MG63 (cell line): ENCODE measurements at regions not wholly inside any gene's neighbourhood (a gene's known extent, or its start where the extent isn't known, plus 50 kb on each side); places are given as distances from the start of the nearest gene placed in this dataset.

ENCODE experiments used
- DNase-seq: peaks from one replicate; pipeline ENCODE4 v3.0.0-alpha.2; 2020
- H3K27me3 ChIP-seq: fragments of 250-450 bp; sonication (Bioruptor Pico); 2 replicates; pipeline ENCODE4 v1.5.1; 2020; ENCODE audit warnings: mild to moderate bottlenecking, moderate library complexity
- H3K36me3 ChIP-seq: fragments of 250-450 bp; sonication (Bioruptor Pico); 2 replicates; pipeline ENCODE4 v1.5.1; 2020; ENCODE audit warnings: mild to moderate bottlenecking, moderate library complexity
- H3K4me3 ChIP-seq: fragments of 250-450 bp; sonication (Bioruptor Pico); 2 replicates; pipeline ENCODE4 v1.5.1; 2020; ENCODE audit warnings: mild to moderate bottlenecking, moderate library complexity
- H3K9me3 ChIP-seq: fragments of 250-450 bp; sonication (Bioruptor Pico); 2 replicates; pipeline ENCODE4 v1.5.1; 2020; ENCODE audit warnings: mild to moderate bottlenecking, moderate library complexity

- H3K9me3 ChIP-seq: no peaks in the 10 kb centered on the region
- no peak overlapping the region for H3K4me3 ChIP-seq
- no peaks in the 10 kb centered on the region for H3K27me3 ChIP-seq
- no peaks in the 10 kb centered on the region for H3K36me3 ChIP-seq
- no peak for DNase-seq
These were observed 235.4 kb downstream of the OTOL1 start for GRCh38 chr3:161731968-161732367.

GRCh38 chr3:161737171-161737570 is 240.6 kb downstream of the OTOL1 start:
- no peaks in the 10 kb centered on the region for H3K27me3 ChIP-seq
- H3K36me3 ChIP-seq: no peaks in the 10 kb centered on the region
- H3K4me3 ChIP-seq: no peak overlapping the region
- H3K9me3 ChIP-seq: no peaks in the 10 kb centered on the region
- no peak for DNase-seq

DNA sequence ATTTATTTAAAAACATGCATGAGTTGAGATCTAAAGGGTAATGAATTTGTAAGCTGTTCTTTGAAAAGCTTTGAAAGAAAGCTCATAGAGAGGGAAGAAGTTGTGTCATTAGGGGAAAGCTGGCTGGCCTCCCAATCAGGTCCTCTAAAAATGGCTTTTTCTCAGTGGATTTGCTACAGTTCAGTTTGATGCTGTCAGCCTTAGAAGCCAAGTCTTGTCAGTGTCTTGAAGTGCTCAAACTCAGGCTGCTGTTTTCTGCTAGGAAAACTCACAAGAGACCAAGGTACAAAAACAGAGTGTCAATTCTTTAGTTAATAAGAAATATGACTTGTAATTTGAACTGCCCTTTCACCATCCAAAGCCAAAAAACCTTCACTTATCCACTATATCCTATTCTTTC is 243.8 kb downstream of the OTOL1 start:
- no peaks in the 10 kb centered on the region for H3K36me3 ChIP-seq
- DNase-seq: no peak
- no peaks in the 10 kb centered on the region for H3K27me3 ChIP-seq
- no peak overlapping the region for H3K4me3 ChIP-seq
- H3K9me3 ChIP-seq: no peaks in the 10 kb centered on the region

DNA sequence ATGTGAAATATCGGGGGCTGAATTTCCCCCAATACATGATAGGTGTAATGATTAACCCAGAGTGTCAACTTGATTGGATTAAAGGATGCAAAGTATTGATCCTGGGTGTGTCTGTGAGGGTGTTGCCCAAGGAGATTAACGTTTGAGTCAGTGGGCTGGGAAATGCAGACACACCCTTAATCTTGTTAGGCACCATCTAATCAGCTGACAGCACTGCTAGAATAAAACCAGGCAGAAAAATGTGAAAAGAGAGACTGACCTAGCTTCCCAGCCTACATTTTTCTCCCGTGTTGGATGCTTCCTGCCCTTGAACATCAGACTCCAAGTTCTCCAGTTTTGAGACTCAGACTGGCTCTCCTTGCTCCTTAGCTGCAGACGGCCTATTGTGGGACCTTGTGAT is 247.8 kb downstream of the OTOL1 start:
- Histone ChIP-seq H3K4me3 (no peak overlapping the region), H3K27me3 (no peaks in the 10 kb centered on the region), H3K36me3 (no peaks in the 10 kb centered on the region), H3K9me3 (no peaks in the 10 kb centered on the region)
- DNase-seq: no peak

DNA sequence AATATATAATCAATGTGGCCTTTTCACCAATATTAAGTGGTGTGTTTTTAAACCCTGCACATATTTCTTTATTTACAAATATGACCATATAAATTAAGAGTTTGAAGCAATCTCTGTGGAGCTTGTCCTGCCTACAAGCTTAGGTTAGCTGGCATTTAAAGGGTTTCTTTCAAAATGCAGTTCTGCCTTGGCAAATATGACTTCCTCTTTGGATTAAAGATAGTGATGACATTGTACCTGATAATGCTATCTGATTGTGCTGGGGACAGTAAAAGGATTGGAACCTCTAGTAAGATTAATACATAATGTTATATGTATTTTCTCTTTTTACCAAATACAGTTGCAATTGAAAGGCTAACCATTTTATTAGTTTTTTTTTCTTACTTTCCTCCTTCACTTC is 249.1 kb downstream of the OTOL1 start:
- Histone ChIP-seq H3K9me3 (no peaks in the 10 kb centered on the region), H3K36me3 (no peaks in the 10 kb centered on the region)
- DNase-seq: no peak

GRCh38 chr3:161748049-161748448 is 251.4 kb downstream of the OTOL1 start:
- H3K4me3 ChIP-seq: no peak overlapping the region
- H3K9me3 ChIP-seq: no peaks in the 10 kb centered on the region
- H3K27me3 ChIP-seq: no peaks in the 10 kb centered on the region
- no peaks in the 10 kb centered on the region for H3K36me3 ChIP-seq
- no peak for DNase-seq

More for the DNA sequence above, 249.1 kb downstream of the OTOL1 start:
- Histone ChIP-seq H3K4me3 (no peak overlapping the region), H3K27me3 (no peaks in the 10 kb centered on the region)

GRCh38 chr3:161754420-161755053 is 257.9 kb downstream of the OTOL1 start:
- Histone ChIP-seq H3K36me3 (no peaks in the 10 kb centered on the region), H3K27me3 (no peaks in the 10 kb centered on the region; the same call in 1 of the 2 replicates), H3K4me3 (no peak overlapping the region), H3K9me3 (no peaks in the 10 kb centered on the region)
- no peak for DNase-seq

DNA sequence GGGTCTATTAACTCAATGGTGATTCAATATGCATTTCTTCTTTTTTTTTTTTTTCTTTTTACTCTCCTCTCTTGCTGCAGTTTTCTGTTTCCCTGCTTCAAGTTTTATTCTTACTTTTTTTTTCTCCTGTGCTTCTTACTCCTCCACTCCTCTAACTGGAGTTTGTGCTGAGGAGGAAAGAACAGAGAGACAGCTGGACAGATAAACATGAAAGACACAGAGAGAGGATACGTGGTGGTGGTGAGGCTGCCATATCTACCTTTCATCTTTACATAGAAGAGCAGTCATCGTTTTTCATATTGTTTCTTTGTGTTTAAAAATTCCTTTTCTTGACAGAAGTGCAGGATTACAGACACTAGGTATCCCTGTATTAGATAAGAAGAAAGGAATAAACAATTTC is 262.8 kb downstream of the OTOL1 start:
- Histone ChIP-seq H3K9me3 (no peaks in the 10 kb centered on the region), H3K4me3 (no peak overlapping the region), H3K36me3 (no peaks in the 10 kb centered on the region), H3K27me3 (peaks cover 2% of the 10 kb centered on the region; the same call in 1 of the 2 replicates)
- no peak for DNase-seq

DNA sequence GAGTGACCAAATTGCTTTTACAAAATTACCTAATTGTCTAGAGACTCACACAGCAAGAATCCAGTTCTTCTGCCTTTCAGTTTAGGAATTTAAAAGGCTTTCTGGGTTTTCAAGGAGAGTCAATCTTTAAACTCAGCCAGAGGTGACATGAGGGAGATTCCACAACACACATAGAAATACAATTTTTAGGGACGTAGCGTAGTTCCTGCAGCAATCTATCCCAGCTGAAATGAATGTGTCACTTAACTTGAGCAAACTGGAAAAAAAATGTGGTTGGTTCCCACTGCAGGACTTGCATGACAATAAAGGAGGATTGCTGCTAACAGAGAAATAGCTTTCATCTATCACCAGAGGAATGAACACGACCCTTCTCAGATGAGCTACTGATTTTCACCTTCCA is 269.7 kb downstream of the OTOL1 start:
- no peak for DNase-seq
- Histone ChIP-seq H3K4me3 (no peak overlapping the region), H3K36me3 (no peaks in the 10 kb centered on the region), H3K27me3 (peaks cover 2% of the 10 kb centered on the region; the same call in 1 of the 2 replicates), H3K9me3 (no peaks in the 10 kb centered on the region)

DNA sequence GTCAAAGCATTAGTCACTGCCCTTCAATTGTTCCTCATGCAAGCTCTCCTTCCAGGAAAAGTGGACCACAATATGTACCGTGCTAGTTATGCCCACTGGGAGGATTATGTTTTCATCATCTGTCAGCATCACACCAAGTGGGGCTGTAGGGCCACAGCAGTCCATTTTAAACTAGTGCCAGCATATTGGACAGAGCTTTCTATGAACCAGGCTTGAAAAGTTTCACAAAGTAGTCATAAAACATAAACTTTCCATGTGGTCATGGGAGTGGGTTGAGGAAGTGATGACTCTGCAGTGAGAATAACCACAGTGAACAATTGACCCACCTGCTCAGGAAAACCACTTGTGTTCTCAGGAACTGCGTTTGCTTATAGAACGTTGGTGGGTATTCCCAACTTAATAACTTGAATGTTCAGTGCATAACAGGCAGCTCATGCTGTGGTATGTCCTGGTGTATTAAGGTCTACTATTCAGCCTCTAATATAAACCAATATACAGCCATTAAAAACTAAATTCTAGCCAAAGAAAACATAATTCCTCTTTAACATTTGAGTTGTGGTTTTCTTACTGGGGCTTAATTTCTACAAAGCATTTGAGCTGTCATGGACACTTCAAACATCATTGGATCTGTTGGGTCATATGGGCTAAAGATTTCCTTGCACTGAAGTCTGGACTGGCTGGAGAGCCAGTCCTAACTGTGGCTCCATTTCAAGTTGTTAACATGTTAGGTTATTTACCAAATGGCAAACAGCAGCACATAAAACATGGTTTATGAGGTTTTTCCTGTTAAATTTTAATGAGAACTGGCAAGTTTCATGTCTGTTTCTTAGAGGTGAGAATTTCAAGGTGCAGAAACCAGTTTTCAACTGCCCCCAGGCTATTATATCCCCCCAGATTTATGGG is 274.1 kb downstream of the OTOL1 start:
- Histone ChIP-seq H3K36me3 (no peaks in the 10 kb centered on the region), H3K9me3 (no peaks in the 10 kb centered on the region), H3K4me3 (no peak overlapping the region), H3K27me3 (no peaks in the 10 kb centered on the region)
- no peak for DNase-seq

- Histone ChIP-seq H3K4me3 (no peak overlapping the region), H3K9me3 (no peaks in the 10 kb centered on the region), H3K27me3 (no peaks in the 10 kb centered on the region), H3K36me3 (no peaks in the 10 kb centered on the region)
- no peak for DNase-seq
These were observed 284.8 kb downstream of the OTOL1 start for GRCh38 chr3:161781381-161781780.

- DNase-seq: no peak
- Histone ChIP-seq H3K36me3 (no peaks in the 10 kb centered on the region), H3K9me3 (no peaks in the 10 kb centered on the region), H3K4me3 (no peak overlapping the region), H3K27me3 (no peaks in the 10 kb centered on the region)
These were observed 296.8 kb downstream of the OTOL1 start for GRCh38 chr3:161793194-161793930.

DNA sequence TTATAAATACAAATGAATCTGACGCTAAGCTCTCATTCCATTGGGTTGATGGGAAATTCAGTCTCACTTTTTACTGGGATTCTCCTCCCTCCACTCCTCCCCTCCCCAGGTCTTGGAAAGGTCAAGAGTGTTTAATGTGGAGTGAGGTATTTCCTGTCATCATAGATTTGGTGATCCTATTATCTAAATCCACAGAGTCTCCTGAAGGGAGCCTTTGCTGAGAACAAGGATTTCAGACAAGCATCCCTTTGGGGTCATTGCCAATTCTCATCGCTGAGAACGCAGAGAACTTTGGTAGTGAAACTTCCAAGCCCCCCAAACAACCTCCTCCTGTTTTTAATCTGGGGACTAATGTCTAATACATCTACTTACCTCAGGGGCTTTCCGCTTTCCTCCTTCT is 297.9 kb downstream of the OTOL1 start:
- no peak for DNase-seq
- no peaks in the 10 kb centered on the region for H3K36me3 ChIP-seq
- no peaks in the 10 kb centered on the region for H3K9me3 ChIP-seq
- no peak overlapping the region for H3K4me3 ChIP-seq
- H3K27me3 ChIP-seq: no peaks in the 10 kb centered on the region

- H3K4me3 ChIP-seq: no peak overlapping the region
- H3K27me3 ChIP-seq: no peaks in the 10 kb centered on the region
- H3K36me3 ChIP-seq: no peaks in the 10 kb centered on the region
- DNase-seq: no peak
- H3K9me3 ChIP-seq: no peaks in the 10 kb centered on the region
These were observed 299.7 kb downstream of the OTOL1 start for GRCh38 chr3:161796312-161796711.

GRCh38 chr3:161796780-161797179 is 300.2 kb downstream of the OTOL1 start:
- H3K9me3 ChIP-seq: no peaks in the 10 kb centered on the region
- H3K36me3 ChIP-seq: no peaks in the 10 kb centered on the region
- H3K4me3 ChIP-seq: no peak overlapping the region
- H3K27me3 ChIP-seq: no peaks in the 10 kb centered on the region
- DNase-seq: no peak

DNA sequence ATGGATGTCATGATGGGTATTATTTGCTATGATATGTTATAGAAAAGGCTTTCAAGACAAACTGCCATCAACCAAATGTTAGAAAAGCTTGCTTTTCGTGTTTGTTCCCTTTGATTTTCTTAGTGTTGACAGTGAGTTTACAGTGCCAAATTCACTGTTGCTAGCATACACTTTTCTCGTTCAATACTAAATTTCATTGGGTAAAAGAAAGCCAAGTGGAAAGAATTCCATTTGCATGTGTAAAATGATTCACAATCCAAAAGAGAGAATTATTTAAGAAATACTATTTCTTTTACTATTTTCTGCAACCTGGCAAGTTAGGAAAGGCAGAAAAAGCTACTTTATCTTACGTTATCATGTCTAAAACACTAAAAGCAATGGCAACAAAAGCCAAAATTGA is 301.4 kb downstream of the OTOL1 start:
- DNase-seq: no peak
- Histone ChIP-seq H3K9me3 (no peaks in the 10 kb centered on the region), H3K36me3 (no peaks in the 10 kb centered on the region), H3K4me3 (no peak overlapping the region), H3K27me3 (no peaks in the 10 kb centered on the region)

DNA sequence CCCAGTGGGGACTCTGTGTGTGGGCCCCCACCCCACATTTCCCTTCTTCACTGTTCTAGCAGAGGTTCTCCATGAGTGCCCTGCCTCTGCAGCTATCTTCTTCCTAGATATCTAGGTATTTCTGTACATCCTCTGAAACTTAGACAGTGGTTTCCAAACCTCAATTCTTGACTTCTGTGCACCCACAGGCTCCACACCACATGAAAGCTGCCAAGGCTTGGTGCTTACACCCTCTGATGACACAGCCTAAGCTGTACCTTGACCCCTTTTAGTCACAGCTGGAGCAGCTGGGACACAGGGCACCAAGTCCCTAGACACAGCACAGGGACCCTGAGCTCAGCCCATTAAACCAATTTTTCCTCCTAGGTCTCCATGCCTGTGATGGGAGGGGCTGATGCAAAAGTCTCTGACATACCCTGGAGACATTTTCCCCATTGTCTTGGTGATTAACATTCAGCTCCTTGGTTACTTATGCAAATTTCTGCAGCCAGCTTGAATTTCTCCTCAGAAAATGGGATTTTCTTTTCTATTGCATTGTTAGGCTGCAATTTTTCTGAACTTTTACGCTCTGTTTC is 304.5 kb downstream of the OTOL1 start:
- H3K4me3 ChIP-seq: no peak overlapping the region
- no peak for DNase-seq
- no peaks in the 10 kb centered on the region for H3K36me3 ChIP-seq
- no peaks in the 10 kb centered on the region for H3K27me3 ChIP-seq
- H3K9me3 ChIP-seq: no peaks in the 10 kb centered on the region
